ENCODE measurements at regions not wholly inside any gene's neighbourhood (a gene's known extent, or its start where the extent isn't known, plus 50 kb on each side); places are given as distances from the start of the nearest gene placed in this dataset.

- Histone ChIP-seq H3K27me3 (ENCODE audit: insufficient read depth, poor library complexity, severe bottlenecking) (no peaks in the 10 kb centered on the region), H3K4me3 (replicated peaks; ENCODE audit: insufficient read depth, low read length) (no peak overlapping the region), H3K27ac (replicated peaks) (no peak overlapping the region)
- TF ChIP-seq, protein P1, sequence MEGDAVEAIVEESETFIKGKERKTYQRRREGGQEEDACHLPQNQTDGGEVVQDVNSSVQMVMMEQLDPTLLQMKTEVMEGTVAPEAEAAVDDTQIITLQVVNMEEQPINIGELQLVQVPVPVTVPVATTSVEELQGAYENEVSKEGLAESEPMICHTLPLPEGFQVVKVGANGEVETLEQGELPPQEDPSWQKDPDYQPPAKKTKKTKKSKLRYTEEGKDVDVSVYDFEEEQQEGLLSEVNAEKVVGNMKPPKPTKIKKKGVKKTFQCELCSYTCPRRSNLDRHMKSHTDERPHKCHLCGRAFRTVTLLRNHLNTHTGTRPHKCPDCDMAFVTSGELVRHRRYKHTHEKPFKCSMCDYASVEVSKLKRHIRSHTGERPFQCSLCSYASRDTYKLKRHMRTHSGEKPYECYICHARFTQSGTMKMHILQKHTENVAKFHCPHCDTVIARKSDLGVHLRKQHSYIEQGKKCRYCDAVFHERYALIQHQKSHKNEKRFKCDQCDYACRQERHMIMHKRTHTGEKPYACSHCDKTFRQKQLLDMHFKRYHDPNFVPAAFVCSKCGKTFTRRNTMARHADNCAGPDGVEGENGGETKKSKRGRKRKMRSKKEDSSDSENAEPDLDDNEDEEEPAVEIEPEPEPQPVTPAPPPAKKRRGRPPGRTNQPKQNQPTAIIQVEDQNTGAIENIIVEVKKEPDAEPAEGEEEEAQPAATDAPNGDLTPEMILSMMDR (IDR thresholded peaks at IDR 0.05; ENCODE audit: insufficient read depth, low read length), result no peak
- TF ChIP-seq SPI1 (IDR thresholded peaks at IDR 0.05; ENCODE audit: borderline replicate concordance, low read depth) (no peak), REST (IDR thresholded peaks at IDR 0.05; ENCODE audit: insufficient replicate concordance, low read depth) (no peak), POLR2AphosphoS5 (IDR thresholded peaks at IDR 0.05; ENCODE audit: low read depth) (no peak), GABPA (IDR thresholded peaks at IDR 0.05; ENCODE audit: low read depth) (no peak)
- no peak for DNase-seq (ENCODE audit: low read depth in 1 of 2, low spot score in 1 of 2)
Observed at GRCh38 chr15:62945760-62946159, 96.8 kb upstream of the TPM1 start.

DNA sequence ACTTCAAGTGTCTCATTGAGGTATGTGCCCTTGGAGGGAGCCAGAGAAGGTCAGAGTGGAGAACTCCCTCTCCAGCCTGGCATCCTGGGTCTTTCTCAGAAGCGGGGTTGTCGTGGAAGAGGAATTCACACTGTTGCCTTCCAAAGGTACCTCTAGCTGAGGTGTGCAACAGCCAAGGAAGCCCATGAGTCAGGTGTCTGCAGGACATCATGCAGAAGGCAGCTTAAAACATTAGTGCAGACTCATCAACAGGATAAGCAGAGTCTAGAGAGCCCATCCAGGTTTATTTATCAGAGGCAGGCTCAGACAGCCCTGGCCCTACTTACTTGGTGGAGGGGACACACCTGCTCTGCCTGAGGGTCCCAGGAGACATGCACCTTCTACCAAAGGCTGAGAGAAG is 95.6 kb upstream of the TPM1 start:
- Histone ChIP-seq H3K27ac (replicated peaks) (no peak overlapping the region), H3K27me3 (ENCODE audit: insufficient read depth, poor library complexity, severe bottlenecking) (no peaks in the 10 kb centered on the region)
- TF ChIP-seq REST (IDR thresholded peaks at IDR 0.05; ENCODE audit: insufficient replicate concordance, low read depth) (no peak), POLR2AphosphoS5 (IDR thresholded peaks at IDR 0.05; ENCODE audit: low read depth) (no peak), SPI1 (IDR thresholded peaks at IDR 0.05; ENCODE audit: borderline replicate concordance, low read depth) (no peak), GABPA (IDR thresholded peaks at IDR 0.05; ENCODE audit: low read depth) (no peak)
- TF ChIP-seq, protein P1 (IDR thresholded peaks at IDR 0.05; ENCODE audit: insufficient read depth, low read length), result no peak

GRCh38 chr15:62950462-62950931 is 92.0 kb upstream of the TPM1 start:
- TF ChIP-seq, protein P1 (IDR thresholded peaks at IDR 0.05; ENCODE audit: insufficient read depth, low read length), result no peak
- TF ChIP-seq GABPA (IDR thresholded peaks at IDR 0.05; ENCODE audit: low read depth) (no peak), SPI1 (IDR thresholded peaks at IDR 0.05; ENCODE audit: borderline replicate concordance, low read depth) (no peak), POLR2AphosphoS5 (IDR thresholded peaks at IDR 0.05; ENCODE audit: low read depth) (no peak), REST (IDR thresholded peaks at IDR 0.05; ENCODE audit: insufficient replicate concordance, low read depth) (no peak)
- DNase-seq (ENCODE audit: low read depth in 1 of 2, low spot score in 1 of 2), result no peak
- no peaks in the 10 kb centered on the region for H3K27me3 ChIP-seq (ENCODE audit: insufficient read depth, poor library complexity, severe bottlenecking)
- no peak overlapping the region for H3K4me3 ChIP-seq (replicated peaks; ENCODE audit: insufficient read depth, low read length)
- no peak overlapping the region for H3K27ac ChIP-seq (replicated peaks)

More for the DNA sequence above, 95.6 kb upstream of the TPM1 start:
- DNase-seq (ENCODE audit: low read depth in 1 of 2, low spot score in 1 of 2), result no peak
- no peak overlapping the region for H3K4me3 ChIP-seq (replicated peaks; ENCODE audit: insufficient read depth, low read length)
